ENCODE measurements at regions not wholly inside any gene's neighbourhood (a gene's known extent, or its start where the extent isn't known, plus 50 kb on each side); places are given as distances from the start of the nearest gene placed in this dataset.

DNA sequence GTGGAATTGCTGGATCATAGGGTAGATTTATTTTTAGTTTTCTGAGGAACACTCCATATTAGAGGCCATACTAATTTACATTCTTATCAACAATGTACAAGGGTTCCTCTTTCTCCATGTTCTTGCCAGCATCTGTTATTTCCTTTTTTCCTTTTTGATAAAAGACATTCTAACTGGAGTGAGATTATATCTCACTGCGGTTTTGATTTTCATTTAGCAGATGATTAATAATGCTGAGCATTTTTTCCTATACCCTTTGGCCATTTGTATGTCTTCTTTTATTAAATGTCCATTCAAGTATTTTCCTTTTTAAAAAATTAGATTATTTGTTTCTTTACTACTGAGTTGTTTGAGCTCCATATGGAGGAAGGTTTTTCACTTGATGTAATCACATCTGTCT lies 1189.5 kb downstream of the ZPLD1 start:
- no peak for DNase-seq (ENCODE audit: low spot score)
- intact Hi-C loops (cut with DNase I): no loop called here

DNA sequence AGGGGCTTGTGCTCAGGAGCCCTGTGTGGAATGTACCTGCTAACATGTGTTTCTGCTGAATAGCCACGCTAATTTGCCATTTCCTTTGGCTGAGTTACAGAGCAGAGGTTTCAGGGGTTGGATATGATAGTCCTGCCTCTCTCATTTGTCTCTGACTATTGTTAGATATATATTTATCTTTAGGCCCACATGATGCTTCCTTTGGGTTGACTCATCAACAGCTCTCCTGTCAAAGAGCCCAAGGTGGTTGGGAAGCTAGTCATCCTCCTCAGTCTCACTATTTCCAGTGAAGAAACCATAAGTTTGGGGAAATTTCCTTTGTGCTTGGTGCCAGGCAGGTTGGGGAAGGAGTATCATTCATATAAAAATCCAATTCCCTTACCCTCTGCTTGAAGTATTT lies 1194.6 kb downstream of the ZPLD1 start:
- no peak for DNase-seq (ENCODE audit: low spot score)
- intact Hi-C loops (cut with DNase I): no loop called here

DNA sequence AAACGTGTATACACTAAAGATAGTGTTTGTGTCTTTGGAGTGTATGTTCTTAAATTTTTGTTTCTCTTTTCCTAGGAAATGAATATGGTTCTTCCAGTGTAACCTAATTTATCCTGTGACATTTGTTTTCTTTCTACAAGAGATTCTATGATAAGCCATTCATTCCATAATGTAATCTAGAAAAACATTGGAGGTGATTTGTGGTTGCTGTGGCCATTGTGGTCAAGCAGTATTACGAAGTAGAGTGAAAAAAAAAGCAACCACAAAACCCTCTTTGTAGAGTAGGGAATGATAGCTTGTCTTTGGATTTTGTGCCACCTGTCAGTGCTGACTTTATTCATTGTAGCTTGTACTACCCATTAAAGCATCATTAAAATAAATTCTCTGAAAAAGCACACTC lies 1209.6 kb downstream of the ZPLD1 start:
- intact Hi-C loops (cut with DNase I): no loop called here
- no peak for DNase-seq (ENCODE audit: low spot score)

DNA sequence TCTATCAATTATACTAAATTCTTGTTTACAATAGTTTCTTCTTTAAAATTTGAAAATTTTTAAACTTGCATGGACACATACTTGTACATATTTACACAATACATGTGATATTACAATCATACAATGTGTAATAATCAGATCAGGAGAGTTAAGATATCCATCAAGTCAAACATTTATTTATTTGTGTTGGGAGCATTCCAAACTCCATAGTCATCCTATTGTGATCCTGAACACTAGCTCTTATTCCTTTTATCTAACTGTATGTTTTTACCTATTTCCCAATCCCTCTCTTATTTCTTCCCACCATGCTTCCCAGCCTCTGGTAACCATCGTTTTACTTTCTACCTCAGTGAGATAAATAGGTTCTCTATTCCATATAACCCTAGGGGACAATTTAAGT lies 1219.2 kb downstream of the ZPLD1 start:
- intact Hi-C loops (cut with DNase I): no loop called here
- no peak for DNase-seq (ENCODE audit: low spot score)

DNA sequence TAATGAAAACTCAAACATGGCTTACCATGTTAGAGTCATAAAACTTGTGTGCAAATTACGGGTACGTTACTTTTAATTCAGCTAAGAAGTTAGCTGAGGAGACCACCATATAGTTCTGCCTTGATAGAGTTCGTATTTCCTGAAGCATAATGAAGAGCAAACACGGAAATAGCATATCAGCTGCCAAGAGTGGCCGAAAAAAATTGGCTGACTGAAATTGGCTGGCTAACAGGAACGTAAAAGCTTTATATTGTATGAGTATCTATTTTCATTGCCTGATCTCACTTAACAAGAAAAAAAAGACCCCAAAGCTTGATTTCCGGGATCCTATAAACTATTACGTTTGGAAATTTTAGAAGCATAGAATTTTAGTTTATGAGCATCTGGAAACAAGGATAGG lies 1222.9 kb downstream of the ZPLD1 start:
- DNase-seq (ENCODE audit: low spot score): no peak
- intact Hi-C loops (cut with DNase I): no loop called here

DNA sequence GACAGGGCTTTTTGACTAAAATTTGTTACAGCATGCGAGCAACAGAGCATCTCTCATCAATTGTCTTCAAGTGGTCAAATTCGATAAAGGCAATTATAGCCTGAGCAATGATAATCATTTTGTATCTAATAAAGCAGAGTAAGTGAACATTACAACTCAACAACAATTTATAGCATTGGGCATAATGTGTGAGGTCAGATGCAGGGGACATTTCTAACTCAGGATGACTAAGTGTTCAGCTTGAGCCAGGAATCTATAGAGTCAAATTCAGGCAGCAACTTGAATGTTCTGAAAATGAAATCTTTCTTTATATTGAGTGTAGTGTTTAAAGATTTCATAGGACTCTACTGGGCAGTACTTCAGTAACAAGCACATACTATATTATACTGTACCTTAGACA lies 1226.0 kb downstream of the ZPLD1 start:
- intact Hi-C loops (cut with DNase I): no loop called here
- DNase-seq (ENCODE audit: low spot score): no peak

DNA sequence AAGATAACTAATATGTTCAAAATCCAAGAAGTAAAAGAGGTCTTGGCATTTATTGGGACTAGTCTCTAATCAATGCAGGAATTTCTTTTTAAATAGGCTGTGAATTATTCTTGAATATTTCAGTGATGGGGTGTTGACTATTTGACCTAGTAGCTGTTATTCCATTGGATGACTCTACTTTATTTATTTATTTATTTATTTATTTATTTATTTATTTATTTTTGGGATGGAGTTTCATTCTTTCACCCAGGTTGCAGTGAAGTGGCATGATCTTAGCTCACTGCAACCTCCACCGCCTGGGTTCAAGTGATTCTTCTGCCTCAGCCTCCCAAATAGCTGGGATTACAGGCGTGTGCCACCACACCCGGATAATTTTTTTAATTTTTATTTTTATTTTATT lies 1227.8 kb downstream of the ZPLD1 start:
- intact Hi-C loops (cut with DNase I): no loop called here

DNA sequence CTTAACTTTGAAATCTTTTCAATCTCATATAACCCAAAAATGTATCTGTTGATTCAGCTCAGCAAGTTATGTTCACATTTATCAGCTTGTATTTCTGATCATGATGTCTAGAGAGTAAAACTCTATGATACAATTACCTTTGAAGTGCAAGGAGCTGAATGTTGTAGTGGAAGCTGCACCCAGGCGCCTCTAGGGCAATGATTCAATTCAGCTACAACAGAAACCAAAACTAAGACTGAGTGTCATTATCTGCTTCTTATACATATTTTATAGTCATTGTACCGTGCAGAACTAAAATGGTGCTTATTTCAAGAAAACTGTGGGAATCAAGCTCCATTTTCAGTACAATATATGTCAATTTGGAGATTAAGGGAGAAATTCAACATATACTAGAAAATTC lies 1237.5 kb downstream of the ZPLD1 start:
- DNase-seq (ENCODE audit: low spot score): no peak
- intact Hi-C loops (cut with DNase I): no loop called here

More for the DNA sequence above, 1227.8 kb downstream of the ZPLD1 start:
- DNase-seq (ENCODE audit: low spot score): no peak

DNA sequence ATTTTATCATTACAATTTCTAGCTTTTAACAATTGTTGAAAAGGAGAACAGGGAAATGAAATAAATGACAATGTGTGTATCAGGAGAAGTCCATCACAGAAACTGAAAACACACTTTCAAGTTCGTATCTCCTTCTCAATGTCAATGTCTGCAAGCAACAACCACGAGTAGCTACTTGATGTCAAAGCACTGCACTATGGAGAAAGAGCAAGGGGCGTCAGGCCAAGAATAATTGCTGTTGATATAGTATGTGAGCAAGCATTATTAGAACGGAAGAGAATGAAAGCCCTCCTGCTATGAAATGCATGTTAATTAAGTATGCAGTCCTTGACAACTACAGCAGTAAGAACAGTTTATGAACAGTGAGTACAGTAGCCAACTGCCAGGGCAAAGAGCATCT lies 1250.1 kb downstream of the ZPLD1 start:
- DNase-seq (ENCODE audit: low spot score): no peak
- intact Hi-C loops (cut with DNase I): no loop called here

DNA sequence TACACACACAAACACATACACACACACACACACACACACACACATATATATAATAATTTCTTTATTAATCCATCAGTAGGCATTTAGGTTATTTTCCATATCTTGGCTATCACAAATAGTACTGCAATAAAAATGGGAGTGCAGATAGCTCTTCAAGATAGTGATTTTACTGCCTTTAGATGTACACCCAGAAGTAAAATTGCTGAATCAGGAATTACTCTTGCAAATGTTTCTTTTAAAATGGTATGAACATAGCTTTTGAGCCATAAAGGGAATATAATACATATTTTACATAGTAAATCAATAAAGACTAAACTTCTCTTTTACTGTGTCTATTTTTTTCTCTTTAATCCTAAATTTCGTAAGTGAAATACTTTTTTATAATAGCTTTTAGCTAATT lies 1251.1 kb downstream of the ZPLD1 start:
- no peak for DNase-seq (ENCODE audit: low spot score)
- intact Hi-C loops (cut with DNase I): no loop called here

DNA sequence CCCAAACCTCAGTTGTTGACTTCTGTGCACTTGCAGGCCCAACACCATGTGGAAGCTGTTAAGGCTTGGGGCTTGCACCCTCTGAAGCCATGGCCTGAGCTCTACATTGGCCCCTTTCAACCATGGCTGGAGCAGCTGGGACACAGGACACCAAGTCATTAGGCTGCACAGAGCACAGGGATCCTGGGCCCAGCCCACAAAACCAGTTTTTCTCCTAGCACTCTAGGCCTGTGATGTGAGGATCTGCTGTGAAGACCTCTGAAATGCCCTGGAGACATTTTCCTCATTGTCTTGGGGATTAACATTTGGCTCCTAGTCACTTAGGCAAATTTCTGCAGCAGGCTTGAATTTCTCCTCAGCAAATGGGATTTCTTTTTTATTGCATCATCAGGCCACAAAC lies 1255.7 kb downstream of the ZPLD1 start:
- no peak for DNase-seq (ENCODE audit: low spot score)
- intact Hi-C loops (cut with DNase I): no loop called here

DNA sequence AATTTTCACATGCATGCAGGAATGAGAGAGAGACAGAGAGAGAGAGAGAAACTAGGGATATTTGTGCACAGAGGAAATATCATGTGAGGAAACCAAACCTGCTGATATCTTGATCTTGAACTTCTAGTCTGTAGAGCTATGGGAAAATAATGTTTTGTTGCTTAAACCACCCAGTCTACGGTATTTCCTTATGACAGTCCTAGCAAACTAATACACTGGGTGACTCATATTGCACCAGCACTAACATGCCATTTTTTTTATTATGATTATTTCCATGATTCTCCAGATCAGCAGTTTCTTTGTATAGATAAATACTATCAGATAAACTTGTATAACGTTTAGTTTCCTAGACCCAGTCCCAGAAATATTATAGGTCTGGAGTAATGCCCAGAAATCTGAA lies 1259.0 kb downstream of the ZPLD1 start:
- intact Hi-C loops (cut with DNase I): no loop called here
- DNase-seq (ENCODE audit: low spot score): no peak

DNA sequence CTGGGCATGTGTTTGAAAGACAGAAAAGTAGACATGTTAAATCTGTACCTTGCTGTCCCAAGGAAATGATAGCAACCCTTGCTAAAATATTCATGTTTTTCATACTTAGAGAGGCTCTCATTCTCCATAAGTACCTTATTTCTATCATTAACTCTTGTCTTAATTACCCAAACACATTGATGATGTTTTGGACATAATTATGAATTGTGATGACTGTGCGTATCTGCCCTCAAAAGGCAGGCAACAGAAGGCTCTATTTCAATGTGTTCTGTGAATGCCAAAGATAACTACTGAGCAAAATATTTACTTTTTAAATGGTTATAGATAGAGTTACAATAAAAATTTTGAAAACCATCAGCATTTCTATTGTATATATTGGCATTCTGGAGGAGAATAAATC lies 1263.8 kb downstream of the ZPLD1 start:
- intact Hi-C loops (cut with DNase I): no loop called here
- DNase-seq (ENCODE audit: low spot score): no peak

DNA sequence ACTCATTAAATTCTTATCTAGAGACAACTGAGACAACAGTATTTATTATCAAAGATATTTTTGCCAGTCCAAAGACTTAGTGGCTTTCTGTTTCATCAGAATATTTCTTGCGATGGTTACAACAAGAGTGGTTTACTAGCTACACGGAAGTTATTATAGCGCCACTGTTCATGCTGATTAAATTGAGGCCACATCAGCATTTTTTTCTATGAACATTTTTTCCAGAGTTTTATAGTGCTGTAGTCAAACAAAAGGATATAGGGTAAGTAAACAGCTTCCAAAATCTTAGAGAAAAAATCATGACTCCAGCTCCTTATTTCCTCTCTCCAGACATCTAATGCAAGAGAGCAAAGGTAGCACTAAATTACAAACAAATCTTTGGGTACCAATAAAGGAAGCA lies 1264.4 kb downstream of the ZPLD1 start:
- no peak for DNase-seq (ENCODE audit: low spot score)
- intact Hi-C loops (cut with DNase I): no loop called here

DNA sequence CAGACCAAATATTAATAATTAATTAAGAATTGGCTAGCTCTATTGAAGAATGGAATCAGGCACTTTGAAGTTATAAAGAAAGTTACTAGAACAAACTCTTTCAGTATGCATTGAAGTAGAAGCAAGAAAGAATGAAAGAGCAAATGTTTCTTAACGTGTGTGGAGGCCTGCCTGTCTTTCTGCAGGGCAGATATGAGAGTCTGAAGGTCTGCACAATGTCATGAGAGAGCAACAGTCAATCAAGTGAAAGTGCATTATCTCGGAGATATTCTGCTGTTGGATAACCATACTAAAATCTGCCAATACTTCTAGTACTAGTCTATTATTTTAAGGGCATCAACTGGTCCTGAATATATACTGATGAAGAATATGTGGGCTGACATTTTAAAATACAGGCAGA lies 1270.8 kb downstream of the ZPLD1 start:
- no peak for DNase-seq (ENCODE audit: low spot score)
- intact Hi-C loops (cut with DNase I): no loop called here

DNA sequence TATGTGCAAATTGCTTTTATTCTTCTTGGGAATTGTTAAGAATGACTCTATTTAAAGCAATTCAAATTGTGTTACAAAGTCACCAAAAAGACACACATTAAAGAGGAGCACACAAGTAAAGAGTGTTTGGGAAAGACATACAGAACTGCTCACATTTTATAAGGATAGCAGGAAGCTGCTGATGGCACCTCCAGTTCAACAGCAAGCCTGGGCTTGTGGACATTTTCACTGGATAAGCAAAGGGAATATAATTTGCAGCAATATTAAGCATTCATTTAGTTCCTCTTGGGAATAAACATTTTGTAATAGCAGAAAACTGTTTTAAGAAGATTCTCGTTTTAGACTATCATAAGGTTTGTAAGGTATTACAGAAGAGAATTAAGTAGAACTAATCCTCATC lies 1271.9 kb downstream of the ZPLD1 start:
- no peak for DNase-seq (ENCODE audit: low spot score)
- intact Hi-C loops (cut with DNase I): no loop called here

DNA sequence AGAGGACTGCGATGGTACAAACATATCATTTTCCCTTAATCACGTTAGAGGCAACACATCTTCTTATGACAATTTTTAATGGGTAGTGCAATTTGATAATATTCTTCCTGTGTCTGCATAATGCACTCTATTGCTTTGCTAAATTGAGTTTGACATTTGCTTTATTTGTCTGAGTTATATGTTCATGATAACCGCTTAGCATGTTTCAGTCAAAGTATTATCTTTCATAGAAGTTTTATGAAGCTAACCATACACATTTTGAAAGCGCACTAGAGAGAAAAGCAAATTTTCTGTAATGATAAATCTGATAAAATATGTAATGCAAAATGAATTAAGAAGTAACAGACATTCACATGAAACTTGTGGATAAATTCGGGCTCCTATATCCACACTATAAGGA lies 1276.9 kb downstream of the ZPLD1 start:
- DNase-seq (ENCODE audit: low spot score): no peak
- intact Hi-C loops (cut with DNase I): no loop called here

DNA sequence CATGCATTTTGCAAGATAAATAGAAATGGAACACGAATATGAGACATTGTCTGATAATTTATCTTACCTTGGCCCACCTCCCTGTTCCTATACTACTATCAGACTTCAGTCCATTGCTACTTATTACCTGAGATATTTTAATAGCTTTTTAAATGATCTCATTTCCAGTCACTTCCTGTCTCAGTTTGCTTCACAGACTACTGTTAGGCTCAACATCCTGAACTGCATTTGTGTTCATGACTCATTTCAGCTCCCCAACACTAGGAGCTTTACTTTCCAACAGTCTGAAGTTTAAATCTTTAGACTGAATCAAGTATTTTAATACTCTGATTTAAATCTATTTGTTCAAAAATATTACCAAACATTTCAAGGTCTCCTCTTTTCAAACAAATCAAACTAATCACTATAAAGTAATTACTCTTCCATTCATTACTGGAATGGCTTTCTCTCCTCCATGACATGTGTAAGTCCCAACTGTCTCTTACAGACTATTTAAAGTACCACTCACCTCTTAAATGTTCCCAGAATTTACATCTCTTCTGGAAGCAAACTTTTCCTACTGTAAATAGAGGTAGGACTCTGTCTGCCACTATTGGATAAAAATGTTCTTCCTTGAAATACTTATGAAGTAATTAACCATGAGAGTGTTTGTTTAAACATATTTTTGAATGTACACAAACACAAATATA lies 1277.6 kb downstream of the ZPLD1 start:
- DNase-seq (ENCODE audit: low spot score): no peak
- intact Hi-C loops (cut with DNase I): no loop called here

DNA sequence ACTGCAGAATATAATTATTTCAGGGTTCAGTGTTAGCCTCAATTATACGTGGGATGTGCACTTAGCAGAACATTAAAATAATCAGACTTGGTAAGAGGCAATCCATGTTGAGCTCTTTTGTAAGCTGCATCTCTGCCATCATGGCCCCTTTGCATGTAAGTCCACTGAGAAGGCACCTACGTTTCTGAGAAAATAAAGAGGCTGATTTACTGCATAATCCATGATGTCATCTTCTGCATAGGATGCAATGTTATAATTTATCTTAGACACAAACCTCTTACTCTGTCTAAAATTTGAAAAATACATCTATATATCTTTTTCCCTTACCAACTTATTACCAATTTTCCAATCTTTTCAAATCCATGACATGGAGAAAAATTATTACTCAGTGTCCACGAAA lies 1294.7 kb downstream of the ZPLD1 start:
- intact Hi-C loops (cut with DNase I): no loop called here
- no peak for DNase-seq (ENCODE audit: low spot score)

DNA sequence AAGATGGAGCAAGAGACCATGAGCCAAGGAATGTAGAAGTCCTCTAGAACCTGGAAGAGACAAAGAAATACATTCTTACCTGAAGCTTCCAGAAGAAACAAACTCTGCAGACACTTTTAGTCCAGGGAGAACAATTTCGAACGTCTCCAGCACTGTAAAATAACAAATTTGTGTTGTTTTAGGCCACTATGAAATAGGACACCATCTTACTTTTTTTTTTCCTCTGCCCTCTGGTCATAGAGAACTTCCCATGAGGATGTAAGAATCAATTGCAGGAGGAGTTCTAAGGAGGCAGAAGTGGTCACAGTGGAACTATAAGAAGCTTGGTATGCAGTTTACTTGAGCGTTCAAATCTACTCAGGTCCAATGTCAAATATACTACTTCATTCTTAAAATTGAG lies 1295.9 kb downstream of the ZPLD1 start:
- DNase-seq (ENCODE audit: low spot score): no peak
- intact Hi-C loops (cut with DNase I): no loop called here

DNA sequence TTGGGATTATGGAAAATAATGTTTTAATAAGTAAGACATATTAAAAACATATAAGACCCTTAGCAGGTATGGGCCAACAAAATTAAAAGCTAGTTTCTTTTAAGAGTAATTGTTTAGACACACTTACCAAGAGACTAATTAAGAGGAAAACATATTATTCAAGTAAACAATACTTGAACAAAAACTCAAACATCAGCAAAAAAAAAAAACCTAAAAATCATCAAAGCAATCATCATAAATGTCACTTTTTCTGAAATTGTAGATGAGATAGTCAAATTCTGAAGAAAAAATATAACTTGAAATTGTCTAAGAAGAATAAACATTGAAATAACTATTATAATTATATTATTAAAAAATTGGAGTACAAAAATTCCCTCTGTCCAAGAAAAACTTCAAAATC lies 1318.2 kb downstream of the ZPLD1 start:
- intact Hi-C loops (cut with DNase I): no loop called here
- DNase-seq (ENCODE audit: low spot score): no peak

DNA sequence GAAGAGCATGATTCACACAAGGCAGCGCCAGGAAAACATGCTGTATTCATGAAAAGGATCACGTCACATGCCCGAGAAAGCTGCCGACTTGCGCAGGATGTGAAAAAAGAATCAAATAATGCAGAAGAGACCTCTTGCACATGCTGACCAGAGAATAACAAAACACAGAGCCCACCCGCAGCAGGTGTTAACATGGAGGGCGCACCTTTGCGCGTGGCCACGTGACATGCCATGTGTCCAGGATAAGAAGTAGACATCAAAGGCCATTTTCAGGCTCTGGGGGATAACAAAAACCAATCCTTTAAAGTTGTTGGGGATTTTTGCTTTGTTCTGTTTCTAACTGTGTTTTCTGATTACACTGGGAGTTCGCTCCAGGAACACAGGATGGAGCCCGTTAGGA lies 1332.8 kb downstream of the ZPLD1 start:
- DNase-seq (ENCODE audit: low spot score): no peak
- intact Hi-C loops (cut with DNase I): no loop called here
